ENCODE measurements at regions not wholly inside any gene's neighbourhood (a gene's known extent, or its start where the extent isn't known, plus 50 kb on each side); places are given as distances from the start of the nearest gene placed in this dataset.

DNA sequence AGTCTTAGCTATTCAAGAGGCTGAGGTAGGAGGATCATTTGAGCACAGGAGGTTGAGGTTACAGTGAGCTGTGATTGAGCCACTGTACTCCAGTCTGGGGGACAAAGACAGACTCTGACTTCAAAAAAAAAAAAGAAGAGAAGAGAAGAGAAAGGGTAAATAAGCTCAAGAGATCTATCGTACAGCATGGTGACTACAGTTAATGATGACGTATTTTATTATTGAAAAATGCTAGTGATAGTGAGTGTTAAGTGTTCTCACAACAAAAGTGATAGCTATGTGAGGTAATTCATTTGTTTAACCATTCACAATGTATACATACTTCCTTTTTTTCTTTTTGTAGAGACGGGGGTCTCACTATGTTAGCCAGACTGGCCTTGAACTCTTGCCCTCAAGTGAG, 121.5 kb upstream of the RPL34 start:
- Histone ChIP-seq H4K20me1 (ENCODE audit: insufficient read depth, low read length) (no peaks in the 10 kb centered on the region), H3K79me2 (ENCODE audit: low read length) (no peaks in the 10 kb centered on the region), H3K4me1 (ENCODE audit: low read length) (no peaks in the 10 kb centered on the region), H3K4me3 (ENCODE audit: low read length) (no peak overlapping the region), H3K4me2 (ENCODE audit: low read depth, low read length) (no peak overlapping the region), H3K27ac (ENCODE audit: low read length) (no peak overlapping the region), H3K9me3 (replicated peaks; ENCODE audit: insufficient read depth, low read length) (no peaks in the 10 kb centered on the region), H3K36me3 (replicated peaks; ENCODE audit: insufficient read depth, low read length) (no peaks in the 10 kb centered on the region), H3F3A (ENCODE audit: insufficient read depth, low read length) (no peaks in the 10 kb centered on the region), H3K9me2 (replicated peaks; ENCODE audit: insufficient read depth, low read length) (no peaks in the 10 kb centered on the region), H3K9ac (ENCODE audit: low read length) (no peak overlapping the region), H2AFZ (ENCODE audit: low read length) (no peak overlapping the region), H3K27me3 (replicated peaks; ENCODE audit: insufficient read depth, low read length) (no peaks in the 10 kb centered on the region)
- DNase-seq = no peak
- TF ChIP-seq EZH2 (optimal IDR thresholded peaks at IDR 0.05; ENCODE audit: low read depth, low read length) = no peak

DNA sequence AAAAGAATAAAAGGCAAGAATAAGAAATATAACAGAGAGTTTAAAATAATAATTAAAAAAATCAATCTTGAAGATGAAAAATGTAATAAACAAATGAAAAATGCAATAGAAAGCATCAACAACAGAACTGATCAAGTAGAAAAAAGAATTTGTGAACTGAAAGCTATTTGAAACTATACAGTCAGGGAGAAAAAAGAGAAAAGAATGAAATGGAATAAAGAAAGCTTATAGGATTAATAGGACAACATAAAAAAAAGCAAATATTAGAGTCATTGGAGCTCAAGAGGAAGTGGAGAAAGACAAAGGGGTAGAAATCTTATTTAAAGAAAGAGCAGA, 126.8 kb upstream of the RPL34 start:
- Histone ChIP-seq H3K4me1 (ENCODE audit: low read length) (peaks cover 7% of the 10 kb centered on the region), H3K27me3 (replicated peaks; ENCODE audit: insufficient read depth, low read length) (no peaks in the 10 kb centered on the region), H3K9ac (ENCODE audit: low read length) (no peak overlapping the region), H3K4me3 (ENCODE audit: low read length) (no peak overlapping the region), H3K9me2 (replicated peaks; ENCODE audit: insufficient read depth, low read length) (no peaks in the 10 kb centered on the region), H2AFZ (ENCODE audit: low read length) (no peak overlapping the region), H3K36me3 (replicated peaks; ENCODE audit: insufficient read depth, low read length) (no peaks in the 10 kb centered on the region), H4K20me1 (ENCODE audit: insufficient read depth, low read length) (no peaks in the 10 kb centered on the region), H3K9me3 (replicated peaks; ENCODE audit: insufficient read depth, low read length) (no peaks in the 10 kb centered on the region), H3F3A (ENCODE audit: insufficient read depth, low read length) (no peaks in the 10 kb centered on the region), H3K79me2 (ENCODE audit: low read length) (no peaks in the 10 kb centered on the region), H3K4me2 (ENCODE audit: low read depth, low read length) (no peak overlapping the region), H3K27ac (ENCODE audit: low read length) (no peak overlapping the region)
- TF ChIP-seq EZH2phosphoT487 (IDR thresholded peaks at IDR 0.05; ENCODE audit: low read length) (no peak), EZH2 (optimal IDR thresholded peaks at IDR 0.05; ENCODE audit: low read depth, low read length) (no peak)
- TF ChIP-seq, protein P1, sequence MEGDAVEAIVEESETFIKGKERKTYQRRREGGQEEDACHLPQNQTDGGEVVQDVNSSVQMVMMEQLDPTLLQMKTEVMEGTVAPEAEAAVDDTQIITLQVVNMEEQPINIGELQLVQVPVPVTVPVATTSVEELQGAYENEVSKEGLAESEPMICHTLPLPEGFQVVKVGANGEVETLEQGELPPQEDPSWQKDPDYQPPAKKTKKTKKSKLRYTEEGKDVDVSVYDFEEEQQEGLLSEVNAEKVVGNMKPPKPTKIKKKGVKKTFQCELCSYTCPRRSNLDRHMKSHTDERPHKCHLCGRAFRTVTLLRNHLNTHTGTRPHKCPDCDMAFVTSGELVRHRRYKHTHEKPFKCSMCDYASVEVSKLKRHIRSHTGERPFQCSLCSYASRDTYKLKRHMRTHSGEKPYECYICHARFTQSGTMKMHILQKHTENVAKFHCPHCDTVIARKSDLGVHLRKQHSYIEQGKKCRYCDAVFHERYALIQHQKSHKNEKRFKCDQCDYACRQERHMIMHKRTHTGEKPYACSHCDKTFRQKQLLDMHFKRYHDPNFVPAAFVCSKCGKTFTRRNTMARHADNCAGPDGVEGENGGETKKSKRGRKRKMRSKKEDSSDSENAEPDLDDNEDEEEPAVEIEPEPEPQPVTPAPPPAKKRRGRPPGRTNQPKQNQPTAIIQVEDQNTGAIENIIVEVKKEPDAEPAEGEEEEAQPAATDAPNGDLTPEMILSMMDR (IDR thresholded peaks at IDR 0.05; ENCODE audit: low read length) = no peak
- DNase-seq = no peak

GRCh38 chr4:108492816-108493595, 127.4 kb upstream of the RPL34 start:
- DNase-seq = peak; percentile 73
- Histone ChIP-seq H3K9me2 (replicated peaks; ENCODE audit: insufficient read depth, low read length) (no peaks in the 10 kb centered on the region), H3K9me3 (replicated peaks; ENCODE audit: insufficient read depth, low read length) (no peaks in the 10 kb centered on the region), H3K36me3 (replicated peaks; ENCODE audit: insufficient read depth, low read length) (no peaks in the 10 kb centered on the region), H3K9ac (ENCODE audit: low read length) (no peak overlapping the region), H4K20me1 (ENCODE audit: insufficient read depth, low read length) (no peaks in the 10 kb centered on the region), H3K4me2 (ENCODE audit: low read depth, low read length) (no peak overlapping the region), H3K27me3 (replicated peaks; ENCODE audit: insufficient read depth, low read length) (no peaks in the 10 kb centered on the region), H3K27ac (ENCODE audit: low read length) (no peak overlapping the region), H3K79me2 (ENCODE audit: low read length) (no peaks in the 10 kb centered on the region), H3F3A (ENCODE audit: insufficient read depth, low read length) (no peaks in the 10 kb centered on the region), H3K4me1 (ENCODE audit: low read length) (peaks cover 7% of the 10 kb centered on the region), H3K4me3 (ENCODE audit: low read length) (no peak overlapping the region), H2AFZ (ENCODE audit: low read length) (peak overlapping the region; percentile 41)
- TF ChIP-seq EZH2phosphoT487 (IDR thresholded peaks at IDR 0.05; ENCODE audit: low read length) = no peak
- TF ChIP-seq, protein P1 (IDR thresholded peaks at IDR 0.05; ENCODE audit: low read length) = peak; percentile 98

GRCh38 chr4:108488865-108489264, 131.5 kb upstream of the RPL34 start:
- DNase-seq = no peak
- Histone ChIP-seq H3K4me3 (ENCODE audit: low read length) (no peak overlapping the region), H3K27ac (ENCODE audit: low read length) (no peak overlapping the region), H3K27me3 (replicated peaks; ENCODE audit: insufficient read depth, low read length) (no peaks in the 10 kb centered on the region), H3K4me2 (ENCODE audit: low read depth, low read length) (no peak overlapping the region), H3K9me2 (replicated peaks; ENCODE audit: insufficient read depth, low read length) (no peaks in the 10 kb centered on the region), H2AFZ (ENCODE audit: low read length) (no peak overlapping the region), H3F3A (ENCODE audit: insufficient read depth, low read length) (peaks cover 7% of the 10 kb centered on the region; the same call in 1 of the 2 replicates), H3K4me1 (ENCODE audit: low read length) (peaks cover 29% of the 10 kb centered on the region), H4K20me1 (ENCODE audit: insufficient read depth, low read length) (no peaks in the 10 kb centered on the region), H3K36me3 (replicated peaks; ENCODE audit: insufficient read depth, low read length) (no peaks in the 10 kb centered on the region), H3K79me2 (ENCODE audit: low read length) (no peaks in the 10 kb centered on the region), H3K9ac (ENCODE audit: low read length) (no peak overlapping the region), H3K9me3 (replicated peaks; ENCODE audit: insufficient read depth, low read length) (no peaks in the 10 kb centered on the region)
- TF ChIP-seq, protein P1 (IDR thresholded peaks at IDR 0.05; ENCODE audit: low read length) = no peak
- TF ChIP-seq EZH2 (optimal IDR thresholded peaks at IDR 0.05; ENCODE audit: low read depth, low read length) (no peak), EZH2phosphoT487 (IDR thresholded peaks at IDR 0.05; ENCODE audit: low read length) (no peak)

All from MM.1S (cell line).